ENCODE measurements at regions not wholly inside any gene's neighbourhood (a gene's known extent, or its start where the extent isn't known, plus 50 kb on each side); places are given as distances from the start of the nearest gene placed in this dataset.

- TF ChIP-seq ARNTL (CRISPR knock-in tag; IDR thresholded peaks at IDR 0.05; ENCODE audit: borderline replicate concordance, low read depth), result no peak
- no peak for TF ChIP-seq POU6F1 (CRISPR knock-in tag; IDR thresholded peaks at IDR 0.05; ENCODE audit: borderline replicate concordance, low read depth)
- TF ChIP-seq ZNF565 (CRISPR knock-in tag; conservative IDR thresholded peaks at IDR 0.05; ENCODE audit: low read depth), result no peak
- no peak for TF ChIP-seq CREB5 (CRISPR knock-in tag; IDR thresholded peaks at IDR 0.05; ENCODE audit: low read depth)
- TF ChIP-seq ESRRG (CRISPR knock-in tag; IDR thresholded peaks at IDR 0.05), result no peak
- TF ChIP-seq PPARA (CRISPR knock-in tag; IDR thresholded peaks at IDR 0.05; ENCODE audit: borderline replicate concordance), result no peak
- no peak for TF ChIP-seq PATZ1 (CRISPR knock-in tag; IDR thresholded peaks at IDR 0.05; ENCODE audit: borderline replicate concordance)
- TF ChIP-seq RARB (CRISPR knock-in tag; IDR thresholded peaks at IDR 0.05), result no peak
- no peak for TF ChIP-seq ZNF70 (CRISPR knock-in tag; IDR thresholded peaks at IDR 0.05)
- TF ChIP-seq ZFP30 (CRISPR knock-in tag; IDR thresholded peaks at IDR 0.05), result no peak
- no peak for TF ChIP-seq CSRNP3 (CRISPR knock-in tag; IDR thresholded peaks at IDR 0.05)
- TF ChIP-seq ZNF8 (CRISPR knock-in tag; IDR thresholded peaks at IDR 0.05), result no peak
- TF ChIP-seq GLIS3 (CRISPR knock-in tag; IDR thresholded peaks at IDR 0.05), result no peak
- no peak for TF ChIP-seq TOX (CRISPR knock-in tag; IDR thresholded peaks at IDR 0.05; ENCODE audit: borderline replicate concordance)
These were observed 81.1 kb upstream of the NYAP2 start for GRCh38 chr2:225318440-225318839.
